Stimulated activated CD8-positive, alpha-beta memory T cell treated with anti-CD3 and anti-CD28 coated beads, Interleukin-12 subunit alpha, Interleukin-12 subunit beta, amount 100 ng/mL, for 24 hours (primary cell): ENCODE measurements at regions not wholly inside any gene's neighbourhood (a gene's known extent, or its start where the extent isn't known, plus 50 kb on each side); places are given as distances from the start of the nearest gene placed in this dataset.

Source experiments
- DNase-seq: peaks from one replicate; pipeline ENCODE4 v3.0.0-alpha.2; 2020; ENCODE audit errors: extremely low read depth

GRCh38 chr6:12661432-12662089 is 55.0 kb upstream of the PHACTR1 start:
- no peak for DNase-seq
